Brain microvascular endothelial cell (primary cell): ENCODE measurements at regions not wholly inside any gene's neighbourhood (a gene's known extent, or its start where the extent isn't known, plus 50 kb on each side); places are given as distances from the start of the nearest gene placed in this dataset.

Source experiments
- DNase-seq: peaks from one replicate; pipeline ENCODE4 v3.0.0-alpha.2; 2020
- H3K27ac ChIP-seq: fragments of 250-450 bp; sonication (Bioruptor Pico); 2 replicates; pipeline ENCODE4 v1.5.1; 2020; ENCODE audit warnings: mild to moderate bottlenecking, moderate library complexity
- H3K27me3 ChIP-seq: fragments of 250-450 bp; sonication (Bioruptor Pico); replicated peaks from 2 replicates; pipeline ENCODE4 v1.5.1; 2020; ENCODE audit warnings: mild to moderate bottlenecking
- H3K36me3 ChIP-seq: fragments of 250-450 bp; sonication (Bioruptor Pico); replicated peaks from 2 replicates; pipeline ENCODE4 v1.5.1; 2020; ENCODE audit warnings: mild to moderate bottlenecking
- H3K4me3 ChIP-seq: 2 replicates; pipeline ENCODE4 v1.5.1; 2011; ENCODE audit warnings: low read depth, mild to moderate bottlenecking, control low read depth, low read length, moderate library complexity
- in situ Hi-C: cut with HindIII; loops from 2 replicates; pipeline ENCODE4 v1.10.0; 2017; ENCODE audit warnings: low sequenced_read_pairs, low pct_ligation_motif_present
- TF ChIP-seq, protein P1 (sequence below): IDR thresholded peaks from 2 replicates; pipeline ENCODE4 v1.5.1; 2011; ENCODE audit warnings: low read depth, mild to moderate bottlenecking, moderate library complexity, low read length, control low read depth, inconsistent platforms; ENCODE audit errors: missing control alignments

DNA sequence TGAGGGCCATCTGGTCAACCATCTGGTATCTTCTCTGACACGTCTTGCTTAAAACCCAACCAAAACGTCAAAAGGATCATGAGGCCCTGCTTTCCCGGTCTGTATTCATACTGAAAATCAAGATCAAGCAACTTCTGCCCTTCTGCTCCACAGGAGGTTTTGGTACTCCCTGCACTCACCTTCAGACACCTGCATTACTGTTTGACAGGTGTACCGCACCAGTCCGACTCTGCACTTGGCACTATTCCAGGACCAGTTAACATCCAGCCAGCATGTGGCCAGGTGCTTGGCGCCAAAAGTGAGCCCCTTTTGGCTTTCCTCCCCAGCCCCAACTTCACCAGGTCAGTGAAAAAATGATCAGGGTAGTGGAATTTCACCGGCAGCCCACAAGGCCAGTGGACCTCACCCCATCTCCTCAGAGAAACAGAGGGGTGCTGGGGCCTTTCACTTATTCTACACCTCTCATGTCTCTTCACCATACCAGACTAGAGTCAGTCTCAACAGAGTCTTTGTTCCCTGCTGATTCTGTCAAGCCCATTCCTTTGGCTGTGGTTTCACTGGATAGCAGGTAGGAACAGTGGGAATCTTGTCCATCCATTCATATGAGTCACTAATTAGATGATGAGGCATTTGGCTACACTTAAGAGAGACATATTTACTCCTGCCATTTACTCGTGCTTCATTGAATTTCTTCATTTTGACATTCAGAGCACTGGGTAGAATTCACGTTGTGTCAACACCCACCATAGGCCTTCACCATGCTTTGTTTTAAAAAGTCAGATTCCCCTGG, 85.3 kb downstream of the ZNF726 start:
- in situ Hi-C loops = no loop called here
- no peak for DNase-seq
- TF ChIP-seq, protein P1, sequence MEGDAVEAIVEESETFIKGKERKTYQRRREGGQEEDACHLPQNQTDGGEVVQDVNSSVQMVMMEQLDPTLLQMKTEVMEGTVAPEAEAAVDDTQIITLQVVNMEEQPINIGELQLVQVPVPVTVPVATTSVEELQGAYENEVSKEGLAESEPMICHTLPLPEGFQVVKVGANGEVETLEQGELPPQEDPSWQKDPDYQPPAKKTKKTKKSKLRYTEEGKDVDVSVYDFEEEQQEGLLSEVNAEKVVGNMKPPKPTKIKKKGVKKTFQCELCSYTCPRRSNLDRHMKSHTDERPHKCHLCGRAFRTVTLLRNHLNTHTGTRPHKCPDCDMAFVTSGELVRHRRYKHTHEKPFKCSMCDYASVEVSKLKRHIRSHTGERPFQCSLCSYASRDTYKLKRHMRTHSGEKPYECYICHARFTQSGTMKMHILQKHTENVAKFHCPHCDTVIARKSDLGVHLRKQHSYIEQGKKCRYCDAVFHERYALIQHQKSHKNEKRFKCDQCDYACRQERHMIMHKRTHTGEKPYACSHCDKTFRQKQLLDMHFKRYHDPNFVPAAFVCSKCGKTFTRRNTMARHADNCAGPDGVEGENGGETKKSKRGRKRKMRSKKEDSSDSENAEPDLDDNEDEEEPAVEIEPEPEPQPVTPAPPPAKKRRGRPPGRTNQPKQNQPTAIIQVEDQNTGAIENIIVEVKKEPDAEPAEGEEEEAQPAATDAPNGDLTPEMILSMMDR = no peak
- Histone ChIP-seq H3K27ac (no peak overlapping the region), H3K36me3 (no peaks in the 10 kb centered on the region), H3K27me3 (no peaks in the 10 kb centered on the region), H3K4me3 (no peak overlapping the region)

DNA sequence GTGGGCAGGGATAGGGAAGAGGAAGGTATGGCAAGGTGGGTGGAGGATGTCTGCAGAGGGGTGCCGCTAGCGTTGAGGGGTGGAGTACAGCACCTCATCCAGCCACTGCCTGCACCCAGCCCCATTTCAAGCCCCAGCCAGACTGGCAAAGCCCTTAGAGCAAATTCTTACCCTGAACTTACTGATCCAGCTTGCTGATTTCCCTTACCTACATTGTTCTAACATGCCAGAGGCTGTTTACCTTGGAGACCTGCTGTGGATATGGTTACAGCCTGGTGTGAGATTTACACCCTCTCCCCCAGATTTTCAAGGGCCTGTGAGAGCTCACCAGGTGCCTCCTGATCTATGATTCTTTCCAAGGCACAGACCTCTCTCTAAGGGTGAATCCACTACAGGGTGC, 86.0 kb downstream of the ZNF726 start:
- H3K27me3 ChIP-seq = no peaks in the 10 kb centered on the region
- no peak for DNase-seq
- TF ChIP-seq, protein P1 = no peak
- H3K27ac ChIP-seq = no peak overlapping the region
- no peaks in the 10 kb centered on the region for H3K36me3 ChIP-seq
- in situ Hi-C loops = no loop called here
- no peak overlapping the region for H3K4me3 ChIP-seq

DNA sequence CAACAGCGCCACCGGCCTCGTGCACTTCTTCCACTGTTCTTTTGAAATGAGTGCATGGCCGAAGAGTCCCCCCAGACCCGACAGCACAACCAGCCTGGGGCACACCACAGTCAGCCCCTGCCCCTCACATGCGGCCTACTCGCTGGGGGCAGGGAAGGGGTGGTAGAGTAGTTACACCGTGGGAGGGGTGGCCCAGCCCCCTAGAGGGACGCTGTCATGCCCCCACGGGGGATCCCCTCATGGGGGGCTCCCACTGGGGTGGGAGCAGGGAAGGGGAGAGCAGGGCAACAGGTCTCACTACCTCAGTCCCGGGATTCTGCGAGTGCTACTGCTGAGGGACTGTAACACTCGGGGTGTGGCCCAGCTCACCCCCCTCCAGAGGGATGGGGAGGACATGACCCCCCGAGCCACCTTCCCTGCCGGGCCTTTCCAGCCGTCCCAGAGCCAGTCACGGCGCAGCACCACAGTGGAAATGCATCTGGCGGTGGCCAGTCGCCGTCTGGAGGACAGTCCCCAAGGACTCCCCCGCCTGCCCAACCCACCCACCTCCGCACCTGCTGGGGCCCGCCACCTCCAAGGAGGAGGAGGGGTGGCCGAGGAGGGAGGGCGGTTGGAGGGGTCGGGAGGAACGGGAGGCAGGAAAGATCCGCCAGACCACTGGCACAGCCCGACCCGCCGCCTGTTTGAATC, 84.6 kb upstream of the ZNF254 start:
- DNase-seq = no peak
- TF ChIP-seq, protein P1 = no peak
- Histone ChIP-seq H3K27me3 (no peaks in the 10 kb centered on the region), H3K36me3 (no peaks in the 10 kb centered on the region), H3K27ac (no peak overlapping the region), H3K4me3 (no peak overlapping the region)
- in situ Hi-C loops = no loop called here

DNA sequence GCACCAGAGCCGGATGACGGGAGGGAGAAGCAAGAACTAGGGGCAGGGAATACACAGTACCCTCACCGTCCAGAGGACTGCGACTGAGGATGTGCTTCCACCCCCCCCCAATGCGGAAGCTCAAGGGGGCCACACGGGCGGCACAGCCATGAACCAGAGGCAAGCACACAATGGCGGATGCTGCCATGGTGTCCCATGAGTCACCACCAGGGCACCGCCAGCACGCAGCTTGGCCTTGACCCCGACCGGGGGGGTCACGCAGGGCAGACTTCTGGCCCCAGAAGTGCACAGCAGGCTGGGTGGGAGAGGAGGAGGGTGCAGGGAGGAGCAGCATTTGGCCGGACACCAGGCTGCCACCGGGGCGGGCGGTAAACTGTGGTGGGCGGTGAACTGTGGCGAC, 83.5 kb upstream of the ZNF254 start:
- Histone ChIP-seq H3K4me3 (no peak overlapping the region), H3K27ac (no peak overlapping the region), H3K36me3 (no peaks in the 10 kb centered on the region), H3K27me3 (no peaks in the 10 kb centered on the region)
- in situ Hi-C loops = no loop called here
- TF ChIP-seq, protein P1 = no peak
- DNase-seq = no peak

DNA sequence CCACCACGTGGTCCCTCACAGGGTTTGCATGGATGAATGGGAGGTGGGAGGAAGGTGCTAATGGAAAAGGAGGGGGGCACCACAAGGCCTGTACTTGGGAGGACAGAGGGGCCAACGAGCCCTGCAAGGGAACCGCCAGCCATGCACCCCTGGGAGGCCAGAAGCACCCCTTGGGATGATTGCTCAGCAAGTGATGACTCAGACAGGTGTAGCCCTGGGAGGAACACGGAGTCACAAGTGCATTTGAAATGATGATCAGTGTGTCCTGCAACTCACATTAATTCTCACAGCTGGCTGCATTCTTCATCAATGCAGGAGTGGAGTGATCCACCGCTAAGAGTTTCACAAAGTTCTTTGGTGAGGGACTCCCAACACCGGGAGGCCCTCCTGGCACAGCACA, 82.8 kb upstream of the ZNF254 start:
- Histone ChIP-seq H3K27ac (no peak overlapping the region), H3K27me3 (no peaks in the 10 kb centered on the region), H3K36me3 (no peaks in the 10 kb centered on the region), H3K4me3 (no peak overlapping the region)
- no peak for DNase-seq
- TF ChIP-seq, protein P1 = no peak
- in situ Hi-C loops = no loop called here
